Caco-2 (cell line): ENCODE measurements at regions not wholly inside any gene's neighbourhood (a gene's known extent, or its start where the extent isn't known, plus 50 kb on each side); places are given as distances from the start of the nearest gene placed in this dataset.

ENCODE experiments used
- BruUV-seq: library from RNA; stranded (reverse); fragments of 400-500 nt; replicated peaks from 2 replicates; lab custom pipeline; 2021; lab: Mats Ljungman, UMichigan
- CTCF ChIA-PET: fragments of 300-600 bp; sonication (Branson Sonifier 250); formaldehyde crosslinking; loops from one replicate; lab custom pipeline; 2022; ENCODE audit warnings: antibody characterized with exemption; lab: Charles Lee
- POLR2A ChIA-PET: fragments of 300-600 bp; sonication (Branson Sonifier 250); formaldehyde crosslinking; loops from one replicate; lab custom pipeline; 2022; ENCODE audit warnings: antibody characterized with exemption; lab: Charles Lee
- DNase-seq, 2 experiments: peaks; one replicate each; pipeline versions ENCODE4 v3.0.0 to v3.0.0-alpha.2; 2020 to 2022
- H3K27me3 ChIP-seq: replicated peaks from 2 replicates; pipeline ENCODE4 v1.6.0; 2011; ENCODE audit warnings: low read length; ENCODE audit not compliant: control insufficient read depth, insufficient read depth
- H3K36me3 ChIP-seq: 2 replicates; pipeline ENCODE4 v1.5.1; 2011; ENCODE audit warnings: low read length; ENCODE audit not compliant: control insufficient read depth, insufficient read depth
- H3K4me1 ChIP-seq: fragments of 250-450 bp; sonication (Bioruptor Pico); 2 replicates; pipeline ENCODE4 v1.5.1; 2020; ENCODE audit warnings: mild to moderate bottlenecking
- H3K4me3 ChIP-seq: 2 replicates; pipeline ENCODE4 v1.5.1; 2011; ENCODE audit warnings: low read depth, mild to moderate bottlenecking, control low read depth, low read length
- H3K9me3 ChIP-seq: fragments of 250-450 bp; sonication (Bioruptor Pico); 2 replicates; pipeline ENCODE4 v1.5.1; 2020; ENCODE audit warnings: mild to moderate bottlenecking, moderate library complexity
- H3K27ac Mint-ChIP-seq: one replicate; pipeline ENCODE4 v1.8.0; 2022; ENCODE audit warnings: mixed read lengths; ENCODE audit not compliant: unreplicated experiment
- H3K27me3 Mint-ChIP-seq: one replicate; pipeline ENCODE4 v1.8.0; 2022; ENCODE audit warnings: mixed read lengths; ENCODE audit not compliant: insufficient read depth, unreplicated experiment
- H3K36me3 Mint-ChIP-seq: one replicate; pipeline ENCODE4 v1.8.0; 2022; ENCODE audit warnings: mild to moderate bottlenecking, mixed read lengths; ENCODE audit not compliant: insufficient read depth, unreplicated experiment
- H3K4me1 Mint-ChIP-seq: one replicate; pipeline ENCODE4 v1.8.0; 2022; ENCODE audit warnings: low read depth, mixed read lengths; ENCODE audit not compliant: unreplicated experiment
- H3K4me3 Mint-ChIP-seq: one replicate; pipeline ENCODE4 v1.8.0; 2022; ENCODE audit warnings: mild to moderate bottlenecking, moderate library complexity, mixed read lengths; ENCODE audit not compliant: unreplicated experiment
- H3K9me3 Mint-ChIP-seq: one replicate; pipeline ENCODE4 v1.8.0; 2022; ENCODE audit warnings: mixed read lengths; ENCODE audit not compliant: unreplicated experiment
- CTCF ChIP-seq, 2 experiments: fragments of 200-600 bp in 1 of 2; IDR thresholded peaks; 1 replicate in 1 of 2; 2 replicates in 1 of 2; pipeline versions ENCODE4 v1.5.1 to v1.8.0; 2011 to 2022; ENCODE audit warnings: antibody characterized with exemption in 1 of 2, control low read depth in 1 of 2, inconsistent platforms in 1 of 2, low read depth in 1 of 2, low read length in 1 of 2, mild to moderate bottlenecking in 1 of 2, moderate library complexity in 1 of 2; ENCODE audit not compliant: insufficient read depth in 1 of 2, severe bottlenecking in 1 of 2, unreplicated experiment in 1 of 2
- intact Hi-C: fragments of 100-400 bp; cut with micrococcal nuclease; formaldehyde crosslinking; loops from one replicate; pipeline ENCODE4 v1.10.0; 2022; ENCODE audit not compliant: unreplicated experiment

GRCh38 chr14:71749613-71750238 is 182.5 kb upstream of the RGS6 start:
- BruUV-seq: no TSS peak
- no peak for TF ChIP-seq CTCF (IDR thresholded peaks at IDR 0.05; ENCODE audit: insufficient read depth in 1 of 2, low read depth in 1 of 2, low read length in 1 of 2, severe bottlenecking in 1 of 2, unreplicated experiment in 1 of 2)
- H3K4me3 ChIP-seq: no peak overlapping the region
- no peak overlapping the region for H3K4me3 Mint-ChIP-seq
- no peaks in the 10 kb centered on the region for H3K4me1 Mint-ChIP-seq
- CTCF ChIA-PET: no interaction called here
- H3K27me3 ChIP-seq: no peaks in the 10 kb centered on the region
- H3K9me3 Mint-ChIP-seq: peaks cover 10% of the 10 kb centered on the region
- no peak overlapping the region for H3K27ac Mint-ChIP-seq
- POLR2A ChIA-PET: no interaction called here
- no peaks in the 10 kb centered on the region for H3K36me3 Mint-ChIP-seq
- no peaks in the 10 kb centered on the region for H3K27me3 Mint-ChIP-seq
- no peak for DNase-seq
- intact Hi-C loops: no loop called here
- H3K36me3 ChIP-seq: no peaks in the 10 kb centered on the region
- peaks cover 15% of the 10 kb centered on the region for H3K9me3 ChIP-seq
- peaks cover 6% of the 10 kb centered on the region for H3K4me1 ChIP-seq

- no peaks in the 10 kb centered on the region for H3K4me1 Mint-ChIP-seq
Measured at GRCh38 chr14:71751264-71751663, 181.0 kb upstream of the RGS6 start.

GRCh38 chr14:71752111-71752738 is 180.0 kb upstream of the RGS6 start:
- no peaks in the 10 kb centered on the region for H3K27me3 ChIP-seq
- TF ChIP-seq CTCF (IDR thresholded peaks at IDR 0.05; ENCODE audit: insufficient read depth in 1 of 2, low read depth in 1 of 2, low read length in 1 of 2, severe bottlenecking in 1 of 2, unreplicated experiment in 1 of 2): no peak
- H3K9me3 Mint-ChIP-seq: no peaks in the 10 kb centered on the region
- BruUV-seq: no TSS peak
- CTCF ChIA-PET: interaction anchor here (0.6 to 1.6 kb wide), 8 partner anchors 13 to 1940 kb away, joined by 3 to 7 read pairs (median 6); no protein-coding TSS in a partner anchor
- H3K27ac Mint-ChIP-seq: no peak overlapping the region
- no peak overlapping the region for H3K4me3 ChIP-seq
- no peaks in the 10 kb centered on the region for H3K36me3 Mint-ChIP-seq
- POLR2A ChIA-PET: interaction anchor here (0.5 kb wide), 1 partner anchor 1361 kb away, joined by 3 read pairs; no protein-coding TSS in a partner anchor
- H3K36me3 ChIP-seq: no peaks in the 10 kb centered on the region
- DNase-seq: no peak
- H3K9me3 ChIP-seq: peaks cover 9% of the 10 kb centered on the region
- H3K27me3 Mint-ChIP-seq: no peaks in the 10 kb centered on the region
- H3K4me1 ChIP-seq: peaks cover 6% of the 10 kb centered on the region
- no peak overlapping the region for H3K4me3 Mint-ChIP-seq
- intact Hi-C loops: loop anchor here (2.0 kb wide), 1 partner anchor 431 kb away; the partner anchor contains the start of gene SIPA1L1
- no peaks in the 10 kb centered on the region for H3K4me1 Mint-ChIP-seq

More at GRCh38 chr14:71751264-71751663, 181.0 kb upstream of the RGS6 start:
- H3K9me3 ChIP-seq: peaks cover 12% of the 10 kb centered on the region
- POLR2A ChIA-PET: no interaction called here
- no peak overlapping the region for H3K4me3 ChIP-seq
- Mint-ChIP-seq H3K27ac (no peak overlapping the region), H3K27me3 (no peaks in the 10 kb centered on the region), H3K4me3 (no peak overlapping the region), H3K9me3 (peaks cover 4% of the 10 kb centered on the region), H3K36me3 (no peaks in the 10 kb centered on the region)
- H3K27me3 ChIP-seq: no peaks in the 10 kb centered on the region
- no peaks in the 10 kb centered on the region for H3K36me3 ChIP-seq
- H3K4me1 ChIP-seq: peaks cover 6% of the 10 kb centered on the region
- CTCF ChIA-PET: no interaction called here
- no peak for DNase-seq
- no TSS peak for BruUV-seq
- intact Hi-C loops: no loop called here
- no peak for TF ChIP-seq CTCF (IDR thresholded peaks at IDR 0.05; ENCODE audit: insufficient read depth in 1 of 2, low read depth in 1 of 2, low read length in 1 of 2, severe bottlenecking in 1 of 2, unreplicated experiment in 1 of 2)
